Kidney (tissue), 13 donors: ENCODE measurements at regions not wholly inside any gene's neighbourhood (a gene's known extent, or its start where the extent isn't known, plus 50 kb on each side); places are given as distances from the start of the nearest gene placed in this dataset.

ENCODE experiments used
- DNase-seq, 5 donors: peaks; one replicate each; pipeline ENCODE4 v3.0.0-alpha.2; 2013 to 2020
- FAIRE-seq: peaks from 2 replicates; lab custom pipeline; 2012; peaks lifted over from hg19 to GRCh38; lab: Jason Lieb, UNC
- H3K27ac ChIP-seq, 2 donors: one replicate each; pipeline ENCODE4 v1.7.0; 2013; ENCODE audit warnings: low read depth in 2 of 2, low read length in 2 of 2, inconsistent platforms in 1 of 2
- H3K27me3 ChIP-seq: one replicate; pipeline ENCODE4 v1.7.1; 2013; ENCODE audit warnings: low read length, inconsistent platforms; ENCODE audit not compliant: control insufficient read depth, insufficient read depth
- H3K36me3 ChIP-seq, 3 donors: one replicate each; pipeline versions ENCODE4 v1.7.0 to v1.7.1; 2013; ENCODE audit warnings: low read length in 3 of 3, control low read depth in 1 of 3, inconsistent platforms in 1 of 3; ENCODE audit not compliant: insufficient read depth in 3 of 3, control insufficient read depth in 2 of 3
- H3K4me1 ChIP-seq, 3 donors: one replicate each; pipeline versions ENCODE4 v1.7.0 to v1.7.1; 2013; ENCODE audit warnings: low read length in 3 of 3, inconsistent platforms in 1 of 3, low read depth in 1 of 3; ENCODE audit not compliant: control insufficient read depth in 2 of 3, insufficient read depth in 2 of 3
- H3K4me3 ChIP-seq, 3 donors: one replicate each; pipeline versions ENCODE4 v1.7.0 to v1.8.1; 2013; ENCODE audit warnings: low read length in 3 of 3, control low read depth in 1 of 3, inconsistent platforms in 1 of 3
- H3K9ac ChIP-seq, 3 donors: one replicate each; pipeline versions ENCODE4 v1.7.0 to v1.7.1; 2013; ENCODE audit warnings: low read length in 3 of 3, control low read depth in 1 of 3, inconsistent platforms in 1 of 3
- H3K9me3 ChIP-seq, 3 donors: one replicate each; pipeline versions ENCODE4 v1.7.0 to v1.7.1; 2013; ENCODE audit warnings: low read length in 3 of 3, control low read depth in 1 of 3, inconsistent platforms in 1 of 3; ENCODE audit not compliant: control insufficient read depth in 2 of 3, insufficient read depth in 1 of 3
- intact Hi-C: fragments of 100-400 bp; cut with DNase I; formaldehyde crosslinking; loops from one replicate; pipeline ENCODE4 v1.11.1; 2022
- TF ChIP-seq, protein P1 (sequence below): IDR thresholded peaks from 3 replicates; pipeline ENCODE4 v1.5.1; 2012; ENCODE audit warnings: mild to moderate bottlenecking, moderate library complexity, borderline replicate concordance; ENCODE audit not compliant: insufficient read depth; ENCODE audit errors: extremely low read depth
- donor health status: control.
- donor health status: control.
- donor health status: control.
- donor health status: control.
- donor health status: control.
- donor health status: DM: yes; HTN: yes; CAD: no.
- donor health status: Normal renal cell carcinoma (clear cell type).

GRCh38 chr15:62242999-62243398 lies 77.9 kb upstream of the C2CD4B start:
- intact Hi-C loops, result no loop called here
- H3K9ac ChIP-seq, result no peak overlapping the region
- no peaks in the 10 kb centered on the region for H3K27me3 ChIP-seq
- TF ChIP-seq, protein P1, sequence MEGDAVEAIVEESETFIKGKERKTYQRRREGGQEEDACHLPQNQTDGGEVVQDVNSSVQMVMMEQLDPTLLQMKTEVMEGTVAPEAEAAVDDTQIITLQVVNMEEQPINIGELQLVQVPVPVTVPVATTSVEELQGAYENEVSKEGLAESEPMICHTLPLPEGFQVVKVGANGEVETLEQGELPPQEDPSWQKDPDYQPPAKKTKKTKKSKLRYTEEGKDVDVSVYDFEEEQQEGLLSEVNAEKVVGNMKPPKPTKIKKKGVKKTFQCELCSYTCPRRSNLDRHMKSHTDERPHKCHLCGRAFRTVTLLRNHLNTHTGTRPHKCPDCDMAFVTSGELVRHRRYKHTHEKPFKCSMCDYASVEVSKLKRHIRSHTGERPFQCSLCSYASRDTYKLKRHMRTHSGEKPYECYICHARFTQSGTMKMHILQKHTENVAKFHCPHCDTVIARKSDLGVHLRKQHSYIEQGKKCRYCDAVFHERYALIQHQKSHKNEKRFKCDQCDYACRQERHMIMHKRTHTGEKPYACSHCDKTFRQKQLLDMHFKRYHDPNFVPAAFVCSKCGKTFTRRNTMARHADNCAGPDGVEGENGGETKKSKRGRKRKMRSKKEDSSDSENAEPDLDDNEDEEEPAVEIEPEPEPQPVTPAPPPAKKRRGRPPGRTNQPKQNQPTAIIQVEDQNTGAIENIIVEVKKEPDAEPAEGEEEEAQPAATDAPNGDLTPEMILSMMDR, result no peak
- no peak overlapping the region for H3K4me3 ChIP-seq
- no peaks in the 10 kb centered on the region for H3K36me3 ChIP-seq
- DNase-seq (no peak), FAIRE-seq (no peak)
- H3K9me3 ChIP-seq, result peaks cover 0 to under 1% (median 0%) of the 10 kb centered on the region in 3 donors
- H3K27ac ChIP-seq, result no peak overlapping the region
- H3K4me1 ChIP-seq, result no peaks in the 10 kb centered on the region

DNA sequence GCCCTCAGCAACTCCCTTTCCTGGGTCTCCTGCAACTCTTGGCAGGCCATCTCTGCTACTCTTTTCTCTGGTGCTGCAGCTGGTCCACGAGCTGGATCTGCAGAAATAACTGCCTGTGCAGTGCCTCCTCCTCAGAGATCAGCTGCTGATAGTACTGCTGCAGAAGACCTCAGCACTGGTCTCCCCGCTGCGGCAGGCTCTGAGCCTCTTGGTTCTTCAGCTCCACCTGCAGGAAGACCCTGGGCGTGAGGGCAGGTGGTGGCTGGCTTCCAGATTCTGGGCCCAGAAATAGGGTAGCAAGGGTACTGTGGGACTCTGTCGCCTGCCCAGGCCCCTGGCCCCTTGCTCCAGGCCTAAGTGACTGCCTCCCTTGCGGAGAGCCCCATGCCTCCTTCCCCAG lies 79.7 kb upstream of the C2CD4B start:
- peaks cover 0 to 3% (median 2%) of the 10 kb centered on the region in 3 donors for H3K4me1 ChIP-seq
- no peak overlapping the region for H3K4me3 ChIP-seq
- H3K9ac ChIP-seq, result no peak overlapping the region
- H3K36me3 ChIP-seq, result no peaks in the 10 kb centered on the region
- TF ChIP-seq, protein P1, result no peak
- no peak overlapping the region for H3K27ac ChIP-seq
- no peaks in the 10 kb centered on the region for H3K27me3 ChIP-seq
- FAIRE-seq (no peak), DNase-seq (no peak)
- no peaks in the 10 kb centered on the region for H3K9me3 ChIP-seq
- intact Hi-C loops, result no loop called here

- no peak overlapping the region for H3K9ac ChIP-seq
- no peaks in the 10 kb centered on the region for H3K36me3 ChIP-seq
- TF ChIP-seq, protein P1, result no peak
- H3K4me3 ChIP-seq, result no peak overlapping the region
- no peak for FAIRE-seq
- H3K4me1 ChIP-seq, result peaks cover 0 to 4% (median 2%) of the 10 kb centered on the region in 3 donors
- intact Hi-C loops, result no loop called here
- peak; percentile 59 to 87 (median 68) for DNase-seq
- peak overlapping the region in 1 of 2 donors; percentile 55 for H3K27ac ChIP-seq
- H3K27me3 ChIP-seq, result no peaks in the 10 kb centered on the region
- no peaks in the 10 kb centered on the region for H3K9me3 ChIP-seq
These were observed 83.3 kb upstream of the C2CD4B start for GRCh38 chr15:62248277-62248984.
